GM12801 (cell line): ENCODE measurements at regions not wholly inside any gene's neighbourhood (a gene's known extent, or its start where the extent isn't known, plus 50 kb on each side); places are given as distances from the start of the nearest gene placed in this dataset.

Source experiments
- CTCF ChIP-seq: IDR thresholded peaks from one replicate; pipeline ENCODE4 v1.5.1; 2011; ENCODE audit warnings: control low read depth; ENCODE audit not compliant: insufficient read length; ENCODE audit errors: extremely low read depth

DNA sequence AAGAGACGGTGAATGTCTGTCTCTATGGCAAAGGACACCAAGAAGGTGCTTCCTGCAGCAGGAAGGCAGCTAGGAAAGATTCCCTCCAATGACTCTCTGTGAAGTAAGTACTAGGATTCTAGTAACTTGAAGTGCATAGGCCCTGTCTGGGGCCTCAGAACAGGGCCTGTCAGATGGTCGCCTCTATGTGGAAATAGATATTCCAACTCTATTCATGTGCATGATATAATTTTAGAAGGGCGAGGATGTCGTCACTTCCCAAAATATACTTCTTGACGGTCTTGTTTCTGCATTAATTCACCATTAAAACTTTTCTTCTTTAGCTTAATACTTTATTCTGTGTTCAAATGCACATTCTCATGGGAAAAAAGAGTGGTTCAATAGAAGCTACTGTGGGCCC is 167.0 kb downstream of the TLE3 start:
- TF ChIP-seq CTCF: no peak

DNA sequence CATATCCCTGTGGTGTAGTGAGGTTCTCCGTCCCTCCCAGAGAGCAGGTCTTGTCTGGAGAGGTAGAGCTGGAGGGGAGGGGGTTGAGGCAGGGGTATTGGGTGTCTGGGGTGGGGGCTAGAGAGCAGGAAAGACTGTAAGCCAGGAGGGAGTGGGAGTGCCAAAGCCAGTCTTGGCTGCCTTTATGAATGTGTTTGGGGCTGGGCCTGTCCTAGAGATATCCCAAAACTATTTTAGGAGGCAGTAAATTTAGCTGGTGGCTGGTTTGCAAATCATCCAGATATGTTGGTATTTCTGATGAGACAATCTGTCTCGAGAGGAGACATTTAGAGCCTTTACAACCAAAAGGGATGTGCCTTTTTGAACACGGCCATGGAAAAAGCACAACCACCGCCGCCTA is 166.6 kb downstream of the TLE3 start:
- TF ChIP-seq CTCF: no peak

DNA sequence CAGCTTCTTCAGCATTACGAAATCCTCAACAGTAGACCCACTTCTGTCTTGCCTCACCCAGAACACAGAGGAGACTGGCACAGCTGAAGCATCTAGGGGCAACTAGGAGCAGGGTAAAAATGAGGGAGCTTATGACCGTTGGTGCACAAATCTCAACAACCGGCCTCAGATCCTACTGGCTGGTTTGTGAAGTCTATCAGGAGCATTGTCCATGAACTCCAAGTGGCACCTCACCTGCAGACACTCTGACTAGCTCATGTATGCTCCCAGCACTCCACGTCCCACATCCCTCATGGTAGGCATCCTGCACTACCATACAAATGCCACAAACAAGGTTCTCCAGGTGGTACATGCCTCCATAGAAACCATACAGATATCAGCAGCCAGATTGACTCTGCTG is 163.1 kb downstream of the TLE3 start:
- no peak for TF ChIP-seq CTCF

- no peak for TF ChIP-seq CTCF
Observed at GRCh38 chr15:69939513-69940440, 157.9 kb downstream of the TLE3 start.

- TF ChIP-seq CTCF: no peak
Observed at GRCh38 chr15:69940441-69941300, 157.0 kb downstream of the TLE3 start.

- no peak for TF ChIP-seq CTCF
Observed at GRCh38 chr15:69941301-69941605, 156.5 kb downstream of the TLE3 start.

DNA sequence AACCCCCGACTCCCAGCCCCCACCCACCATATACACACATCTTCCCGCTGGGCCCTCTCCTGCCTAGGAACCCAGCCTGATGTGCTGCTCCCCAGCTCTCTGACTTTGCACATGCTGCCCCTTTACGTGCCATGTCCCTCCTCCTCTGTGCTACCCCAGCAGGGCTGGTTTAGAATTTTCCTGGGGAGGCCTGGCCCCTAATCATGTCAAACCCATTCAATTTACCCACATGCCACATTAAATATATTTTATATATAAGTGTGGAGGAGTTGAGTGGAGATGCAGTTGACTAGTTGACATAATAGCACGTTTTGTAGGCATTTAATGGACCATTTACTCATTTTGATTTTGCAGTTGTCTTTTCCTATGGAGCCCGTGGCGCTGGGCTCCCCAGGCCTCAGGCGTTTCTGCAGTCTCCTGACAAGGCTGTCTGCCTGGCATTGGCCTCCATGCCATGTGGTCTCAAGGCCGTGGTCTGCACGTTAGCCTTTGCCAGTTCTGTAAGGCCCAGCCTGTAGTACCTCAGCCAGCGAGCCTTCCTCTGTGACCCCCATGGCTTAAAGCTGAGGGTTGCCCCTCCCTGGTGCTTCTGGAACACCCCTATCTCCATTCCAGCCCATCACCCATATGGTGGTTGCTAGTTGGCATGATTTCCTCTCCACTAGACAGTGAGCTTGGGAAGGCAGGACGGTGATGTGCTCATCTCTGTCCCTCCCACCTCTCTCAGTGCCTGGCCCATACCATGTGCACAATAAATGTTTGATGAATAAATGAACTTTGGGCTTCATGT is 155.8 kb downstream of the TLE3 start:
- no peak for TF ChIP-seq CTCF
